ENCODE measurements at regions not wholly inside any gene's neighbourhood (a gene's known extent, or its start where the extent isn't known, plus 50 kb on each side); places are given as distances from the start of the nearest gene placed in this dataset.

DNA sequence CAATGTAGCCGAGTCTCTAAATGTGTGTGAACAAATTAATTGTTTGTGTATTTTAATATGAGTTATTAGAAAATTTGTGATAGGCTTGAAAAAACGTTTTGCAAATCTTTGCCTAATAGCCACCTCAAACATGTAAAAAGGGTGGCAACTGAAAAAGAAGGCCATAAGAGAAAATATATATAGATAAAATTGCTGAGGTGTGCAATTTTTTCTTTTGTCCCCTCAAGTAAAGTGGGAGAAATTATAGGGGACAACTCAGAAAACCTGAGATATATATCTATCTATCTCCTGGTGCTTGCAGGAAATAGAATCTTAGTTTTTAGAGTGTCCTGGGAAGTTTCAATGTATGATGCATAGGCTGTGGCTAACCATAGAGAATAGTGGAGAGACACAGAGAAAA lies 201.4 kb upstream of the LRP1B start:
- in situ Hi-C loops (cut with HindIII; ENCODE audit: low pct_unique_long_range_greater_than_20kb, low sequenced_read_pairs): no loop called here
- DNase-seq (ENCODE audit: low read depth in 1 of 2, low spot score in 1 of 2): no peak
- TF ChIP-seq JUND (IDR thresholded peaks at IDR 0.05; ENCODE audit: low read depth): no peak

- no peak for DNase-seq (ENCODE audit: low read depth in 1 of 2, low spot score in 1 of 2)
- no peak for TF ChIP-seq JUND (IDR thresholded peaks at IDR 0.05; ENCODE audit: low read depth)
- in situ Hi-C loops (cut with HindIII; ENCODE audit: low pct_unique_long_range_greater_than_20kb, low sequenced_read_pairs): no loop called here
These were observed 199.6 kb upstream of the LRP1B start for GRCh38 chr2:142330458-142330857.

DNA sequence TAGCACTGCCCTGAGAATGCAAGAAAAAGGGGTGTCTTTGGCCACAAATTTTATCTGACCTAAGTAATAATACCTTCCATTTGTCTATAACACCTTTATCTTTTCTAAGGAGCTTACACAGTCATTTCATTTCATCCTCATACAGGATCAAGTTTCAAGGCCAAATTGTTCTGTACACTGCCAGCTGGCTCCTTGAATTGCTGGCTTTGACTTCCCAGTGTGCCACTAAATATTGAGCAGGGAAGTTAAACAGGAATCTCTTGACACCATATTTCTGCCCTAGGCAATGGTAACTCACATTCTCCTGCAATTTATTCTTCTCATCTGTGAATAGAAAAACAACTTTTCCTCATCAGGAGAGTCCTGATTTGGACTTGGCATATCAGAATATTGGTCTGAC lies 195.1 kb upstream of the LRP1B start:
- in situ Hi-C loops (cut with HindIII; ENCODE audit: low pct_unique_long_range_greater_than_20kb, low sequenced_read_pairs): no loop called here
- no peak for TF ChIP-seq JUND (IDR thresholded peaks at IDR 0.05; ENCODE audit: low read depth)
- DNase-seq (ENCODE audit: low read depth in 1 of 2, low spot score in 1 of 2): peak in 1 of 2 experiments; percentile 18

DNA sequence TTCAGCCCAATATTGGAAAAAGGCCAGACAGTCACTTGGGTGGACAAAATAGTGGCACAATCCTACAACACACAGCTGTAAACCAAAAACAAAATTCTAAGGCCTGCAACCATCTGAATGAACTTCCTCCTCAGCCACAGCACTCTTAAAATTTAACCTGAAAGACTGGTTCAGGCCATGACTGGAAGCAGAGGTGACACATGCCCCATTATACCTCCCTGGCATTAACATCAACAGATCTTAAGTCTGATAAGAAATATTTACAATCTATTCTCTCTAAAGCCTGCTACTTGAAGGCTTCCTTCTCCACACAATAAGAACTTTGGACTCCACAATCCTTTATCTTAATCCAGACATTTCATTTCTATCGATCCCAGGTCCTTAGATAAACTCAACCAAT lies 192.4 kb upstream of the LRP1B start:
- in situ Hi-C loops (cut with HindIII; ENCODE audit: low pct_unique_long_range_greater_than_20kb, low sequenced_read_pairs): no loop called here
- DNase-seq (ENCODE audit: low read depth in 1 of 2, low spot score in 1 of 2): peak in 1 of 2 experiments; percentile 44
- no peak for TF ChIP-seq JUND (IDR thresholded peaks at IDR 0.05; ENCODE audit: low read depth)

DNA sequence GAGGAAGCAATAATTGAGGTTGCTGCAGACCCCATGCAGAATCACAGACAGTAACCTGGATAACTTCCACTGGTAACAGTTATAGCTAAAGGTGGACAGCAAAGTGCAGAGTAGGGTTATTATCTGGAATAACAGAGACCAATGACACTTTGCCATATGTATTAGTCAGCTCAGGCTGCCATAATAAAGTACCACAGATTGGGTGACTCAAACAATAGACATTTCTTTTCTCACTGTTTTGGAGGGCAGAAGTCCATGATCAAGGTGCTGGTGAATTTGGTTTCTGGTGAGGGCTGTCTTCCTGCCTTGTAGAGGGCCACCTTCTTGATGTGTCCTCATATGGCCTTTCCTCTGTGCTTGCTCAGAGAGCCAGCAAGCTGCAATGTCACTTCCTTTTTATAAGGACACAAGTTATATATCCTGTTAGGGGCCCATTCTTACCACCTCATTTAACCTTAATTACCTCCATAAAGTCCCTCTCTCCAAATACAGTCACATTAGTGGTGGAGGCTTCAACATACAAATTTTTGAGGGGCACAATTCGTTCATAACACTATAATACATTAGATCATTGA lies 191.0 kb upstream of the LRP1B start:
- DNase-seq (ENCODE audit: low read depth in 1 of 2, low spot score in 1 of 2): no peak
- in situ Hi-C loops (cut with HindIII; ENCODE audit: low pct_unique_long_range_greater_than_20kb, low sequenced_read_pairs): no loop called here
- no peak for TF ChIP-seq JUND (IDR thresholded peaks at IDR 0.05; ENCODE audit: low read depth)

GRCh38 chr2:142320067-142320466 lies 189.3 kb upstream of the LRP1B start:
- DNase-seq (ENCODE audit: low read depth in 1 of 2, low spot score in 1 of 2): no peak
- TF ChIP-seq JUND (IDR thresholded peaks at IDR 0.05; ENCODE audit: low read depth): no peak
- in situ Hi-C loops (cut with HindIII; ENCODE audit: low pct_unique_long_range_greater_than_20kb, low sequenced_read_pairs): no loop called here

- no peak for TF ChIP-seq JUND (IDR thresholded peaks at IDR 0.05; ENCODE audit: low read depth)
- in situ Hi-C loops (cut with HindIII; ENCODE audit: low pct_unique_long_range_greater_than_20kb, low sequenced_read_pairs): no loop called here
- DNase-seq (ENCODE audit: low read depth in 1 of 2, low spot score in 1 of 2): no peak
These were observed 185.2 kb upstream of the LRP1B start for GRCh38 chr2:142316049-142316448.

DNA sequence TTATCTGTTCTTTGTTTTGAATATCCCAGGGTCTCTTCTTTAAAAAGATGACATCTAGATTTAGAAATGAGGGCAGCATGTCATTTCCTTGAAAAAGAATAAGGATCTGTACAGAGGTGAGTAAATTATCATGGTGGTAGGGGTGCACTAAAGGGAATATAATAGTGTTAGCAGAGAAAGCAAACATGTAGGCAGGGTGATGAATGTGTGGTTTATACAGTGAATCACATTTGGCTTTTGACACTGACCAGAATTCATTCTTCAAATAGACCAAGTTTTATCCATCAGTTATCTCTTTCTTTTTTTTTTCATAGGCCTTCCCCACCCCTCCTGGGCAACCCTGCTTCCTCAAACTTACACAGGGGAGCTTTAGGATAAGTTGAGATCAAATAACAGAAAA lies 184.5 kb upstream of the LRP1B start:
- no peak for TF ChIP-seq JUND (IDR thresholded peaks at IDR 0.05; ENCODE audit: low read depth)
- no peak for DNase-seq (ENCODE audit: low read depth in 1 of 2, low spot score in 1 of 2)
- in situ Hi-C loops (cut with HindIII; ENCODE audit: low pct_unique_long_range_greater_than_20kb, low sequenced_read_pairs): no loop called here

GRCh38 chr2:142314164-142314563 lies 183.3 kb upstream of the LRP1B start:
- TF ChIP-seq JUND (IDR thresholded peaks at IDR 0.05; ENCODE audit: low read depth): no peak
- in situ Hi-C loops (cut with HindIII; ENCODE audit: low pct_unique_long_range_greater_than_20kb, low sequenced_read_pairs): no loop called here
- no peak for DNase-seq (ENCODE audit: low read depth in 1 of 2, low spot score in 1 of 2)

DNA sequence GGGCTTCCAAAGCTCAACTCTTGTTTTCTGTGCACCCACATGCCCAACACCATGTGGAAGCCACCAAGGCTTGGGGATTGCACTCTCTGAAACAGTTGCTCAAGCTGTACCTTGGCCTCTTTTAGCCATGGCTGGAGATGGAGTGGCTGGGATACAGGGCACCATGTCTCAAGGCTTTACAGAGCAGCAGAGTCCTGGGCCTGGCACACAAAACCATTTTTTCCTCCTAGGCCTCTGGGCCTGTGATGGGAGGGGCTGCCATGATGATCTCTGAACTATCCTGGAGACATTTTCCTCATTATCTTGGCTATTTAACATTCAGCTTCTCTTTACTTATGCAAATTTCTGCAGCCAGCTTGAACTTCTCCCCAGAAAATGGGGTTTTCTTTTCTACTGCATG lies 179.7 kb upstream of the LRP1B start:
- TF ChIP-seq JUND (IDR thresholded peaks at IDR 0.05; ENCODE audit: low read depth): no peak
- in situ Hi-C loops (cut with HindIII; ENCODE audit: low pct_unique_long_range_greater_than_20kb, low sequenced_read_pairs): no loop called here
- DNase-seq (ENCODE audit: low read depth in 1 of 2, low spot score in 1 of 2): no peak

- in situ Hi-C loops (cut with HindIII; ENCODE audit: low pct_unique_long_range_greater_than_20kb, low sequenced_read_pairs): no loop called here
- no peak for TF ChIP-seq JUND (IDR thresholded peaks at IDR 0.05; ENCODE audit: low read depth)
- no peak for DNase-seq (ENCODE audit: low read depth in 1 of 2, low spot score in 1 of 2)
These were observed 177.9 kb upstream of the LRP1B start for GRCh38 chr2:142308744-142309143.

- TF ChIP-seq JUND (IDR thresholded peaks at IDR 0.05; ENCODE audit: low read depth): no peak
These were observed 176.8 kb upstream of the LRP1B start for GRCh38 chr2:142307616-142308115.

GRCh38 chr2:142307086-142307485 lies 176.3 kb upstream of the LRP1B start:
- no peak for TF ChIP-seq JUND (IDR thresholded peaks at IDR 0.05; ENCODE audit: low read depth)
- DNase-seq (ENCODE audit: low read depth in 1 of 2, low spot score in 1 of 2): no peak
- in situ Hi-C loops (cut with HindIII; ENCODE audit: low pct_unique_long_range_greater_than_20kb, low sequenced_read_pairs): no loop called here

More at GRCh38 chr2:142307616-142308115, 176.8 kb upstream of the LRP1B start:
- in situ Hi-C loops (cut with HindIII; ENCODE audit: low pct_unique_long_range_greater_than_20kb, low sequenced_read_pairs): no loop called here
- no peak for DNase-seq (ENCODE audit: low read depth in 1 of 2, low spot score in 1 of 2)

- TF ChIP-seq JUND (IDR thresholded peaks at IDR 0.05; ENCODE audit: low read depth): no peak
- no peak for DNase-seq (ENCODE audit: low read depth in 1 of 2, low spot score in 1 of 2)
- in situ Hi-C loops (cut with HindIII; ENCODE audit: low pct_unique_long_range_greater_than_20kb, low sequenced_read_pairs): no loop called here
These were observed 175.3 kb upstream of the LRP1B start for GRCh38 chr2:142306131-142306530.
